ENCODE measurements at regions not wholly inside any gene's neighbourhood (a gene's known extent, or its start where the extent isn't known, plus 50 kb on each side); places are given as distances from the start of the nearest gene placed in this dataset.

DNA sequence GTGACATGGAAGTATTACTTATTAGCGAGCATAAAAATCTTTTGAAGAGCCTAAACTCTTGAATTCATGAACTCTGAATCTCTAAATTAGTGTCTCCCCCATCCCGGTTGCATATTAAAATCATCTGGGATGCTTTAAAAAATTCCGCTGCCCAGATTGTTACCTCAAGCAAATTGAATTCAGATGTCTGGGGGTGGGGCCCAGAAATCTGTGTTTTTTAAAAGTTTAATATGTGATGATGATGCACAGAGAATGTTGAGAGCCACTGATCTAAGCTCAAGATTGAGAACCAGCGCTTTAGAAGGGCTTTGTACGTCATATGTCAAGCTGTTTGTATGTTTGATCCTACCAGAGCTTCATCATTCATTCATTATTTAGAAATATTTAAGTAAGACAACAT, 446.8 kb downstream of the NUF2 start:
- Histone ChIP-seq H3K4me3 (ENCODE audit: insufficient read depth in 1 of 2, low read depth in 1 of 2, low read length in 2 of 2) (no peak overlapping the region), H3K79me1 (replicated peaks; ENCODE audit: low read length, poor library complexity, severe bottlenecking) (no peaks in the 10 kb centered on the region), H2BK120ac (ENCODE audit: low read depth, low read length) (no peak overlapping the region), H2AFZ (ENCODE audit: low read depth, low read length) (no peak overlapping the region), H3K4me2 (ENCODE audit: low read length, poor library complexity, severe bottlenecking) (no peak overlapping the region), H3K27me3 (ENCODE audit: control insufficient read depth in 1 of 2, insufficient read depth in 1 of 2, low read length in 2 of 2) (no peaks in the 10 kb centered on the region), H2AK5ac (ENCODE audit: low read length, severe bottlenecking) (no peak overlapping the region), H3K18ac (ENCODE audit: low read depth in 1 of 2, low read length in 2 of 2) (no peak overlapping the region), H3K9me3 (ENCODE audit: control insufficient read depth, low read length) (peaks cover 5% of the 10 kb centered on the region), H3K4me1 (ENCODE audit: control insufficient read depth, insufficient read depth, low read depth, low read length) (no peaks in the 10 kb centered on the region), H4K8ac (ENCODE audit: low read length) (no peak overlapping the region), H3K36me3 (ENCODE audit: control insufficient read depth in 1 of 2, insufficient read depth in 2 of 2, low read depth in 1 of 2, low read length in 2 of 2) (no peaks in the 10 kb centered on the region), H2BK5ac (ENCODE audit: low read depth, low read length, poor library complexity, severe bottlenecking) (no peak overlapping the region), H3K4ac (ENCODE audit: low read depth in 1 of 2, low read length in 2 of 2) (no peak overlapping the region), H2BK12ac (ENCODE audit: low read length in 2 of 2) (no peak overlapping the region), H3K27ac (ENCODE audit: low read length, poor library complexity, severe bottlenecking) (no peak overlapping the region), H2BK15ac (ENCODE audit: low read depth, poor library complexity, severe bottlenecking) (no peak overlapping the region), H3K9ac (ENCODE audit: low read length) (no peak overlapping the region), H4K91ac (ENCODE audit: low read length) (no peak overlapping the region), H3K23ac (ENCODE audit: low read length in 2 of 2) (no peak overlapping the region), H3K14ac (ENCODE audit: low read length in 2 of 2) (no peak overlapping the region)
- WGBS = 80% methylated on average over 3 of the region's 5 CpGs
- DNase-seq = no peak

GRCh38 chr1:163770265-163770664, 448.5 kb downstream of the NUF2 start:
- no peak for DNase-seq
- no peak overlapping the region for H2AK5ac ChIP-seq (ENCODE audit: low read length, severe bottlenecking)
- H3K14ac ChIP-seq (ENCODE audit: low read length in 2 of 2) = no peak overlapping the region
- H4K91ac ChIP-seq (ENCODE audit: low read length) = no peak overlapping the region
- no peak overlapping the region for H3K27ac ChIP-seq (ENCODE audit: low read length, poor library complexity, severe bottlenecking)
- H3K4me1 ChIP-seq (ENCODE audit: control insufficient read depth, insufficient read depth, low read depth, low read length) = no peaks in the 10 kb centered on the region
- H3K4ac ChIP-seq (ENCODE audit: low read depth in 1 of 2, low read length in 2 of 2) = no peak overlapping the region
- H2BK12ac ChIP-seq (ENCODE audit: low read length in 2 of 2) = no peak overlapping the region
- no peak overlapping the region for H3K9ac ChIP-seq (ENCODE audit: low read length)
- no peaks in the 10 kb centered on the region for H3K79me1 ChIP-seq (replicated peaks; ENCODE audit: low read length, poor library complexity, severe bottlenecking)
- H2AFZ ChIP-seq (ENCODE audit: low read depth, low read length) = no peak overlapping the region
- no peaks in the 10 kb centered on the region for H3K36me3 ChIP-seq (ENCODE audit: control insufficient read depth in 1 of 2, insufficient read depth in 2 of 2, low read depth in 1 of 2, low read length in 2 of 2)
- H3K18ac ChIP-seq (ENCODE audit: low read depth in 1 of 2, low read length in 2 of 2) = no peak overlapping the region
- no peak overlapping the region for H2BK15ac ChIP-seq (ENCODE audit: low read depth, poor library complexity, severe bottlenecking)
- no peak overlapping the region for H3K4me3 ChIP-seq (ENCODE audit: insufficient read depth in 1 of 2, low read depth in 1 of 2, low read length in 2 of 2)
- no peaks in the 10 kb centered on the region for H3K27me3 ChIP-seq (ENCODE audit: control insufficient read depth in 1 of 2, insufficient read depth in 1 of 2, low read length in 2 of 2)
- H3K9me3 ChIP-seq (ENCODE audit: control insufficient read depth, low read length) = peaks cover 5% of the 10 kb centered on the region
- no peak overlapping the region for H3K23ac ChIP-seq (ENCODE audit: low read length in 2 of 2)
- WGBS = 7% methylated on average over 2 of the region's 4 CpGs
- no peak overlapping the region for H4K8ac ChIP-seq (ENCODE audit: low read length)
- no peak overlapping the region for H3K4me2 ChIP-seq (ENCODE audit: low read length, poor library complexity, severe bottlenecking)
- H2BK120ac ChIP-seq (ENCODE audit: low read depth, low read length) = no peak overlapping the region
- H2BK5ac ChIP-seq (ENCODE audit: low read depth, low read length, poor library complexity, severe bottlenecking) = no peak overlapping the region

DNA sequence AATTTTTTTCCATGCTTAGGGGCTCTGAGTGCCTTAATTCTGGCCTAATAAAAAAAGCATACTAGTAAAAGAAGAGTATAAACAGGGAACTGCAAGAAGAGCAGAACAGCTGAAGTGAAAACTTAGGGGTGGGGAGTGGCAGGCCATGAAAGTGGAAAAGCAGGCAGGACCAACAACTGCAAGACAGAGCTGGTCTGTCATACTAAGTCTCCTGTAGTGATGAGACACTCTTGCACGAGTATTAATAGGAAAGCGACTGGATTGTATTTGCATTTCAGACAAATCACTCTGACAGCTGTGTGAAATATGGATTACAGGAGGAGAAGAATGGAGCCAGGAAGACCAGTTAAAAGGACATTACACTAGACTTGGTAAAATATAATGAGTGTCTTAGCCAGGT, 449.9 kb downstream of the NUF2 start:
- no peak overlapping the region for H3K4me2 ChIP-seq (ENCODE audit: low read length, poor library complexity, severe bottlenecking)
- WGBS = 76% methylated on average over 2 of the region's 2 CpGs

GRCh38 chr1:163772246-163772645, 450.5 kb downstream of the NUF2 start:
- H3K4me2 ChIP-seq (ENCODE audit: low read length, poor library complexity, severe bottlenecking) = no peak overlapping the region
- no peak overlapping the region for H2BK5ac ChIP-seq (ENCODE audit: low read depth, low read length, poor library complexity, severe bottlenecking)
- no peaks in the 10 kb centered on the region for H3K79me1 ChIP-seq (replicated peaks; ENCODE audit: low read length, poor library complexity, severe bottlenecking)
- H2AK5ac ChIP-seq (ENCODE audit: low read length, severe bottlenecking) = no peak overlapping the region
- H3K14ac ChIP-seq (ENCODE audit: low read length in 2 of 2) = no peak overlapping the region
- H3K4ac ChIP-seq (ENCODE audit: low read depth in 1 of 2, low read length in 2 of 2) = no peak overlapping the region
- H2BK15ac ChIP-seq (ENCODE audit: low read depth, poor library complexity, severe bottlenecking) = no peak overlapping the region
- no peak overlapping the region for H2BK120ac ChIP-seq (ENCODE audit: low read depth, low read length)
- no peaks in the 10 kb centered on the region for H3K36me3 ChIP-seq (ENCODE audit: control insufficient read depth in 1 of 2, insufficient read depth in 2 of 2, low read depth in 1 of 2, low read length in 2 of 2)
- peaks cover 12% of the 10 kb centered on the region for H3K9me3 ChIP-seq (ENCODE audit: control insufficient read depth, low read length)
- H2AFZ ChIP-seq (ENCODE audit: low read depth, low read length) = no peak overlapping the region
- no peak for DNase-seq
- no peak overlapping the region for H3K23ac ChIP-seq (ENCODE audit: low read length in 2 of 2)
- H3K9ac ChIP-seq (ENCODE audit: low read length) = no peak overlapping the region
- no peak overlapping the region for H3K18ac ChIP-seq (ENCODE audit: low read depth in 1 of 2, low read length in 2 of 2)
- no peak overlapping the region for H4K8ac ChIP-seq (ENCODE audit: low read length)
- no peak overlapping the region for H3K27ac ChIP-seq (ENCODE audit: low read length, poor library complexity, severe bottlenecking)
- H3K4me3 ChIP-seq (ENCODE audit: insufficient read depth in 1 of 2, low read depth in 1 of 2, low read length in 2 of 2) = no peak overlapping the region
- H3K4me1 ChIP-seq (ENCODE audit: control insufficient read depth, insufficient read depth, low read depth, low read length) = no peaks in the 10 kb centered on the region
- H3K27me3 ChIP-seq (ENCODE audit: control insufficient read depth in 1 of 2, insufficient read depth in 1 of 2, low read length in 2 of 2) = no peaks in the 10 kb centered on the region
- 81% methylated on average over 1 of the region's 1 CpG for WGBS
- H2BK12ac ChIP-seq (ENCODE audit: low read length in 2 of 2) = no peak overlapping the region
- H4K91ac ChIP-seq (ENCODE audit: low read length) = no peak overlapping the region

More for the DNA sequence above, 449.9 kb downstream of the NUF2 start:
- Histone ChIP-seq H2BK12ac (ENCODE audit: low read length in 2 of 2) (no peak overlapping the region), H2BK5ac (ENCODE audit: low read depth, low read length, poor library complexity, severe bottlenecking) (no peak overlapping the region), H4K8ac (ENCODE audit: low read length) (no peak overlapping the region), H3K23ac (ENCODE audit: low read length in 2 of 2) (no peak overlapping the region), H3K9me3 (ENCODE audit: control insufficient read depth, low read length) (peaks cover 7% of the 10 kb centered on the region), H3K18ac (ENCODE audit: low read depth in 1 of 2, low read length in 2 of 2) (no peak overlapping the region), H3K36me3 (ENCODE audit: control insufficient read depth in 1 of 2, insufficient read depth in 2 of 2, low read depth in 1 of 2, low read length in 2 of 2) (no peaks in the 10 kb centered on the region), H3K4ac (ENCODE audit: low read depth in 1 of 2, low read length in 2 of 2) (no peak overlapping the region), H3K79me1 (replicated peaks; ENCODE audit: low read length, poor library complexity, severe bottlenecking) (no peaks in the 10 kb centered on the region), H3K27me3 (ENCODE audit: control insufficient read depth in 1 of 2, insufficient read depth in 1 of 2, low read length in 2 of 2) (no peaks in the 10 kb centered on the region), H3K9ac (ENCODE audit: low read length) (no peak overlapping the region), H4K91ac (ENCODE audit: low read length) (no peak overlapping the region), H3K4me1 (ENCODE audit: control insufficient read depth, insufficient read depth, low read depth, low read length) (no peaks in the 10 kb centered on the region), H3K4me3 (ENCODE audit: insufficient read depth in 1 of 2, low read depth in 1 of 2, low read length in 2 of 2) (no peak overlapping the region), H2AK5ac (ENCODE audit: low read length, severe bottlenecking) (no peak overlapping the region), H2BK15ac (ENCODE audit: low read depth, poor library complexity, severe bottlenecking) (no peak overlapping the region), H3K14ac (ENCODE audit: low read length in 2 of 2) (no peak overlapping the region), H2BK120ac (ENCODE audit: low read depth, low read length) (no peak overlapping the region), H3K27ac (ENCODE audit: low read length, poor library complexity, severe bottlenecking) (no peak overlapping the region), H2AFZ (ENCODE audit: low read depth, low read length) (no peak overlapping the region)
- DNase-seq = no peak

All from mesenchymal stem cell (in vitro differentiated cells and primary cell).